NCI-H1436 (cell line): ENCODE measurements at regions not wholly inside any gene's neighbourhood (a gene's known extent, or its start where the extent isn't known, plus 50 kb on each side); places are given as distances from the start of the nearest gene placed in this dataset.
"Not testable (repeated sequence)": the region's sequence is repeated elsewhere in the genome, so short reads cannot be mapped to it uniquely, and the experiment has no call there.

Experiments
- DNase-seq: peaks from one replicate; lab custom pipeline; 2025; lab: John Stamatoyannopoulos, UW

- no peak for DNase-seq
Observed at GRCh38 chr3:20726786-20727185, 540.8 kb upstream of the SGO1 start.

- DNase-seq = no peak
Observed at GRCh38 chr3:20724241-20724640, 538.2 kb upstream of the SGO1 start.

GRCh38 chr3:20716425-20716824 is 530.4 kb upstream of the SGO1 start:
- not testable (repeated sequence) for DNase-seq

- no peak for DNase-seq
Observed at GRCh38 chr3:20701641-20702040, 515.6 kb upstream of the SGO1 start.

GRCh38 chr3:20700714-20701113 is 514.7 kb upstream of the SGO1 start:
- no peak for DNase-seq

- DNase-seq = no peak
Observed at GRCh38 chr3:20698896-20699295, 512.9 kb upstream of the SGO1 start.

- no peak for DNase-seq
Observed at GRCh38 chr3:20696388-20697150, 510.6 kb upstream of the SGO1 start.

GRCh38 chr3:20692675-20693074 is 506.7 kb upstream of the SGO1 start:
- no peak for DNase-seq

GRCh38 chr3:20683910-20684309 is 497.9 kb upstream of the SGO1 start:
- no peak for DNase-seq

- DNase-seq = no peak
Observed at GRCh38 chr3:20682573-20682972, 496.6 kb upstream of the SGO1 start.

- DNase-seq = no peak
Observed at GRCh38 chr3:20680990-20681628, 495.1 kb upstream of the SGO1 start.

- DNase-seq = no peak
Observed at GRCh38 chr3:20673866-20674265, 487.9 kb upstream of the SGO1 start.

- no peak for DNase-seq
Observed at GRCh38 chr3:20669675-20670074, 483.7 kb upstream of the SGO1 start.

- DNase-seq = no peak
Observed at GRCh38 chr3:20669184-20669583, 483.2 kb upstream of the SGO1 start.

- no peak for DNase-seq
Observed at GRCh38 chr3:20668411-20668810, 482.4 kb upstream of the SGO1 start.

- no peak for DNase-seq
Observed at GRCh38 chr3:20666091-20666490, 480.1 kb upstream of the SGO1 start.

GRCh38 chr3:20658491-20658890 is 472.5 kb upstream of the SGO1 start:
- DNase-seq = no peak

GRCh38 chr3:20657560-20657959 is 471.6 kb upstream of the SGO1 start:
- DNase-seq = no peak

- DNase-seq = no peak
Observed at GRCh38 chr3:20652231-20652986, 466.4 kb upstream of the SGO1 start.

GRCh38 chr3:20648921-20649381 is 462.9 kb upstream of the SGO1 start:
- DNase-seq = no peak

GRCh38 chr3:20648294-20648693 is 462.3 kb upstream of the SGO1 start:
- DNase-seq = no peak

GRCh38 chr3:20646425-20646824 is 460.4 kb upstream of the SGO1 start:
- no peak for DNase-seq

GRCh38 chr3:20645340-20645739 is 459.3 kb upstream of the SGO1 start:
- no peak for DNase-seq
